Upper lobe of left lung (tissue), 6 donors: ENCODE measurements at regions not wholly inside any gene's neighbourhood (a gene's known extent, or its start where the extent isn't known, plus 50 kb on each side); places are given as distances from the start of the nearest gene placed in this dataset.

Experiments
- ATAC-seq, 2 donors: fragments of 200-7000 bp; cut with Tn5 transposase; one replicate each; pipeline ENCODE4 v1.9.1; 2022; ENCODE audit warnings: mild to moderate bottlenecking in 2 of 2, moderate library complexity in 2 of 2; ENCODE audit not compliant: low FRiP score in 2 of 2
- DNase-seq, 2 donors: peaks; one replicate each; pipeline ENCODE4 v3.0.0-alpha.2; 2019 to 2020
- H3K27ac ChIP-seq, 4 donors: fragments of 200-600 bp; sonication (generic); one replicate each; pipeline ENCODE4 v1.5.1; 2016 to 2019
- H3K27me3 ChIP-seq, 4 donors: fragments of 200-600 bp; sonication (generic); one replicate each; pipeline ENCODE4 v1.5.1; 2017 to 2019
- H3K36me3 ChIP-seq, 4 donors: fragments of 200-600 bp; sonication (generic); one replicate each; pipeline ENCODE4 v1.5.1; 2016 to 2019
- H3K4me1 ChIP-seq, 4 donors: fragments of 200-600 bp; sonication (generic); one replicate each; pipeline ENCODE4 v1.5.1; 2018 to 2019
- H3K4me3 ChIP-seq, 4 donors: fragments of 200-600 bp; sonication (generic); one replicate each; pipeline ENCODE4 v1.5.1; 2017 to 2019; ENCODE audit warnings: mild to moderate bottlenecking in 2 of 4, moderate library complexity in 1 of 4
- H3K9me3 ChIP-seq, 4 donors: fragments of 200-600 bp; sonication (generic); one replicate each; pipeline ENCODE4 v1.5.1; 2018 to 2019
- CTCF ChIP-seq, 6 experiments: fragments of 450-650 bp in 4 of 6; fragments of 200-600 bp in 2 of 6; sonication (generic) in 2 of 6; IDR thresholded peaks; one replicate each; pipeline ENCODE4 v1.5.1; 2016 to 2019; ENCODE audit warnings: antibody characterized with exemption in 6 of 6
- EP300 ChIP-seq, 4 donors: sonication (generic); formaldehyde crosslinking; IDR thresholded peaks; one replicate each; pipeline ENCODE4 v1.5.1; 2017; ENCODE audit warnings: antibody characterized with exemption in 4 of 4, control low read depth in 2 of 4
- POLR2A ChIP-seq, 4 donors: fragments of 450-650 bp; IDR thresholded peaks; one replicate each; pipeline ENCODE4 v1.5.1; 2016 to 2017; ENCODE audit warnings: antibody characterized with exemption in 4 of 4, mild to moderate bottlenecking in 2 of 4
- POLR2AphosphoS5 ChIP-seq, 2 donors: sonication (generic); formaldehyde crosslinking; IDR thresholded peaks; one replicate each; pipeline ENCODE4 v1.5.1; 2017; ENCODE audit warnings: antibody characterized with exemption in 2 of 2
- WGBS, 2 donors: methylation state at CpG; one replicate each; pipeline ENCODE4 v1.1.5; 2017 to 2018; 5-methylcytosine and 5-hydroxymethylcytosine counted together
- donor health status: DM: no; HTN: no; CAD: no; lungs with moderate emphysema.
- donor health status: DM: no; HTN: yes; CAD: no; lungs with severe emphysema.

- no peak for ATAC-seq
- no peaks in the 10 kb centered on the region for H3K9me3 ChIP-seq
- 64 to 81% methylated on average over 2 of the region's 2 CpGs for WGBS, 2 donors
- TF ChIP-seq EP300 (IDR thresholded peaks at IDR 0.05) = no peak
- no peak for TF ChIP-seq POLR2AphosphoS5 (IDR thresholded peaks at IDR 0.05)
- TF ChIP-seq CTCF (IDR thresholded peaks at IDR 0.05) = no peak
- no peak for TF ChIP-seq POLR2A (IDR thresholded peaks at IDR 0.05)
- no peaks in the 10 kb centered on the region for H3K36me3 ChIP-seq
- H3K4me3 ChIP-seq = no peak overlapping the region
- H3K4me1 ChIP-seq = no peaks in the 10 kb centered on the region
- H3K27me3 ChIP-seq = no peaks in the 10 kb centered on the region
- no peak for DNase-seq
- H3K27ac ChIP-seq = no peak overlapping the region
These were observed 287.9 kb downstream of the LRRIQ3 start for GRCh38 chr1:73910062-73910461.

- Histone ChIP-seq H3K9me3 (no peaks in the 10 kb centered on the region), H3K4me1 (no peaks in the 10 kb centered on the region), H3K36me3 (no peaks in the 10 kb centered on the region), H3K27me3 (no peaks in the 10 kb centered on the region), H3K27ac (no peak overlapping the region), H3K4me3 (no peak overlapping the region)
- no peak for TF ChIP-seq POLR2A (IDR thresholded peaks at IDR 0.05)
- TF ChIP-seq CTCF (IDR thresholded peaks at IDR 0.05) = no peak
- TF ChIP-seq EP300 (IDR thresholded peaks at IDR 0.05) = no peak
- no peak for TF ChIP-seq POLR2AphosphoS5 (IDR thresholded peaks at IDR 0.05)
- WGBS, 2 donors = 72 to 77% methylated on average over 2 of the region's 2 CpGs
- ATAC-seq = no peak
- DNase-seq = no peak
These were observed 288.9 kb downstream of the LRRIQ3 start for GRCh38 chr1:73909043-73909562.

- no peak overlapping the region for H3K4me3 ChIP-seq
- no peak overlapping the region for H3K27ac ChIP-seq
- WGBS, 2 donors = 50 to 55% methylated on average over 1 of the region's 1 CpG
- DNase-seq (no peak), ATAC-seq (no peak)
- H3K36me3 ChIP-seq = no peaks in the 10 kb centered on the region
- H3K4me1 ChIP-seq = no peaks in the 10 kb centered on the region
- H3K27me3 ChIP-seq = no peaks in the 10 kb centered on the region
- H3K9me3 ChIP-seq = no peaks in the 10 kb centered on the region
- TF ChIP-seq POLR2A (IDR thresholded peaks at IDR 0.05) (no peak), CTCF (IDR thresholded peaks at IDR 0.05) (no peak), EP300 (IDR thresholded peaks at IDR 0.05) (no peak), POLR2AphosphoS5 (IDR thresholded peaks at IDR 0.05) (no peak)
These were observed 290.9 kb downstream of the LRRIQ3 start for GRCh38 chr1:73907051-73907450.

GRCh38 chr1:73903092-73903491 lies 294.9 kb downstream of the LRRIQ3 start:
- H3K27me3 ChIP-seq = no peaks in the 10 kb centered on the region
- ATAC-seq = no peak
- H3K4me3 ChIP-seq = no peak overlapping the region
- no peaks in the 10 kb centered on the region for H3K9me3 ChIP-seq
- no peak for TF ChIP-seq CTCF (IDR thresholded peaks at IDR 0.05)
- TF ChIP-seq EP300 (IDR thresholded peaks at IDR 0.05) = no peak
- no peak for TF ChIP-seq POLR2A (IDR thresholded peaks at IDR 0.05)
- no peak for TF ChIP-seq POLR2AphosphoS5 (IDR thresholded peaks at IDR 0.05)
- 74 to 86% methylated on average over 3 of the region's 3 CpGs for WGBS, 2 donors
- no peak overlapping the region for H3K27ac ChIP-seq
- H3K4me1 ChIP-seq = no peaks in the 10 kb centered on the region
- no peak for DNase-seq
- H3K36me3 ChIP-seq = no peaks in the 10 kb centered on the region

GRCh38 chr1:73901738-73902137 lies 296.2 kb downstream of the LRRIQ3 start:
- Histone ChIP-seq H3K4me3 (no peak overlapping the region), H3K4me1 (no peaks in the 10 kb centered on the region), H3K27me3 (no peaks in the 10 kb centered on the region), H3K36me3 (no peaks in the 10 kb centered on the region), H3K27ac (no peak overlapping the region), H3K9me3 (no peaks in the 10 kb centered on the region)
- TF ChIP-seq CTCF (IDR thresholded peaks at IDR 0.05) (no peak), POLR2AphosphoS5 (IDR thresholded peaks at IDR 0.05) (no peak), POLR2A (IDR thresholded peaks at IDR 0.05) (no peak), EP300 (IDR thresholded peaks at IDR 0.05) (no peak)
- no peak for DNase-seq
- WGBS, 2 donors = 59 to 61% methylated on average over 5 of the region's 5 CpGs
- no peak for ATAC-seq
